Endodermal cell (in vitro differentiated cells): ENCODE measurements at regions not wholly inside any gene's neighbourhood (a gene's known extent, or its start where the extent isn't known, plus 50 kb on each side); places are given as distances from the start of the nearest gene placed in this dataset.
"Not testable (repeated sequence)": the region's sequence is repeated elsewhere in the genome, so short reads cannot be mapped to it uniquely, and the experiment has no call there.

Source experiments
- DNase-seq: peaks from one replicate; pipeline ENCODE4 v3.0.0-alpha.2; 2017
- H3K27ac ChIP-seq: 2 replicates; pipeline ENCODE4 v1.5.1; 2013; ENCODE audit warnings: mild to moderate bottlenecking, low read depth, low read length, moderate library complexity
- H3K27me3 ChIP-seq: 2 replicates; pipeline ENCODE4 v1.6.1; 2013; ENCODE audit warnings: mild to moderate bottlenecking, low read length, moderate library complexity; ENCODE audit not compliant: insufficient read depth, control insufficient read depth, poor library complexity, severe bottlenecking
- H3K36me3 ChIP-seq: 2 replicates; pipeline ENCODE4 v1.7.0; 2013; ENCODE audit warnings: mild to moderate bottlenecking, low read length, moderate library complexity; ENCODE audit not compliant: control insufficient read depth, insufficient read depth
- H3K4me1 ChIP-seq: one replicate; pipeline ENCODE4 v1.7.0; 2013; ENCODE audit warnings: low read length; ENCODE audit not compliant: control insufficient read depth, insufficient read depth
- H3K4me3 ChIP-seq: 2 replicates; pipeline ENCODE4 v1.5.1; 2013; ENCODE audit warnings: mild to moderate bottlenecking, low read length, moderate library complexity
- H3K9ac ChIP-seq: 2 replicates; pipeline ENCODE4 v1.6.1; 2013; ENCODE audit warnings: mild to moderate bottlenecking, low read length, moderate library complexity; ENCODE audit not compliant: poor library complexity, severe bottlenecking; ENCODE audit errors: extremely low read depth
- H3K9me3 ChIP-seq: 2 replicates; pipeline ENCODE4 v1.6.1; 2013; ENCODE audit warnings: mild to moderate bottlenecking, low read length, moderate library complexity; ENCODE audit not compliant: control insufficient read depth
- H3K27ac Mint-ChIP-seq: 2 replicates; pipeline ENCODE4 v1.8.0; 2020; ENCODE audit warnings: mixed read lengths
- H3K27me3 Mint-ChIP-seq: 2 replicates; pipeline ENCODE4 v1.8.0; 2021; ENCODE audit warnings: mild to moderate bottlenecking, mixed read lengths; ENCODE audit not compliant: insufficient read depth
- H3K36me3 Mint-ChIP-seq: 2 replicates; pipeline ENCODE4 v1.8.0; 2020; ENCODE audit warnings: low read depth, mixed read lengths
- H3K4me1 Mint-ChIP-seq: 2 replicates; pipeline ENCODE4 v1.8.0; 2020; ENCODE audit warnings: mixed read lengths
- H3K4me3 Mint-ChIP-seq: 2 replicates; pipeline ENCODE4 v1.8.0; 2020; ENCODE audit warnings: mild to moderate bottlenecking, moderate library complexity, mixed read lengths
- H3K9me3 Mint-ChIP-seq: 2 replicates; pipeline ENCODE4 v1.8.0; 2020; ENCODE audit warnings: mild to moderate bottlenecking, mixed read lengths
- WGBS, 2 experiments: methylation state at CpG; one replicate each; pipeline versions ENCODE4 v1.1.5 to v1.1.7; 2013; ENCODE audit warnings: missing lambda C conversion rate in 2 of 2, mixed read lengths in 1 of 2; ENCODE audit not compliant: insufficient coverage in 1 of 2, insufficient read length in 1 of 2; 5-methylcytosine and 5-hydroxymethylcytosine counted together
- TF ChIP-seq, protein P1 (sequence below): fragments of 200-600 bp; sonication (generic); conservative IDR thresholded peaks from 2 replicates; pipeline ENCODE4 v1.5.0; 2021; ENCODE audit warnings: antibody characterized with exemption, mild to moderate bottlenecking

DNA sequence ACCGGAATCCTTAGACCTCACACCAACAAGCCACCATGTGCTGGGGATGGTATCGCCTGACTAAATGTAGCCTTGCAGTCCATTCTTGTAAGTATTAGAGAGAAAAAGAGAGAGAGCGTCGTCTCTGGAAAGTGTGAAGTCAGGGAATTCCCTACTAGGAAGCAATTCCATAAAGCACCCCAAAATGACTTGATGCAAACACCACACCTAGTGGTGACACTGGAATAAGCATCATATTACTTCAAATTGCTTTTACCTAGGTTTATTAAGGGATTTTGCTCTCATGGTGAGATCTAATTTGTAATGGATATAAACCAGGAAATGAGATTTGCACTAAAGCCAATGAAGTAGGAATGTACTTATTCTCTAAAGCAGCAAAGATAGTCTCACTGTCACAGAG is 111.4 kb upstream of the METTL9 start:
- WGBS, 2 experiments: 93% methylated on average over 2 of the region's 4 CpGs; no CpG with 5 or more reads in 1 of the 2 experiments

DNA sequence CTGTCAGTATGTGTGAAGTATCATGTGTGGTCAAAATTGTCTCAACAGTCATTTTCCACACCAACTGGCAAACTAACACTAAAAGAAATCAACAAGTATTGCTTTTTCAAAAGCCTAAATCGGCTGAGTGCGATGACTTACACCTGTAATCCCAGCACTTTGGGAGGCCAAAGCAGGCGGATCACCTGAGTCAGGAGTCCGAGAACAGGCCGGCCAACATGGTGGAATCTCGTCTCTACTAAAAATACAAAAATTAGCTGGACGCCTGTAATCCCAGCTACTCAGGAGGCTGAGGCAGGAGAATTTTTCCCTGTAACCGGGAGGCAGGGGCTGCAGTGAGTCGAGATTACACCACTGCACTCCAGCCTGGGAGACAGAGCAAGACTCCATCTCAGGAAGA is 100.3 kb upstream of the METTL9 start:
- not testable (repeated sequence) for H3K4me1 ChIP-seq, H3K4me3 Mint-ChIP-seq, H3K27ac Mint-ChIP-seq, H3K27me3 Mint-ChIP-seq, H3K4me3 ChIP-seq, H3K27ac ChIP-seq, H3K36me3 ChIP-seq, H3K27me3 ChIP-seq, H3K4me1 Mint-ChIP-seq, DNase-seq, H3K9me3 ChIP-seq, H3K9ac ChIP-seq, H3K36me3 Mint-ChIP-seq, H3K9me3 Mint-ChIP-seq
- no CpG with 5 or more reads among the region's 9 CpGs for WGBS, 2 experiments

More for the DNA sequence above, 111.4 kb upstream of the METTL9 start:
- H3K36me3 ChIP-seq, H3K27ac ChIP-seq, H3K36me3 Mint-ChIP-seq, H3K4me3 ChIP-seq, H3K27ac Mint-ChIP-seq, H3K9ac ChIP-seq, H3K4me1 Mint-ChIP-seq, H3K4me3 Mint-ChIP-seq, H3K9me3 Mint-ChIP-seq, H3K9me3 ChIP-seq, H3K27me3 ChIP-seq, H3K27me3 Mint-ChIP-seq, H3K4me1 ChIP-seq: not testable (repeated sequence)
- DNase-seq: peak; percentile 12
- TF ChIP-seq, protein P1, sequence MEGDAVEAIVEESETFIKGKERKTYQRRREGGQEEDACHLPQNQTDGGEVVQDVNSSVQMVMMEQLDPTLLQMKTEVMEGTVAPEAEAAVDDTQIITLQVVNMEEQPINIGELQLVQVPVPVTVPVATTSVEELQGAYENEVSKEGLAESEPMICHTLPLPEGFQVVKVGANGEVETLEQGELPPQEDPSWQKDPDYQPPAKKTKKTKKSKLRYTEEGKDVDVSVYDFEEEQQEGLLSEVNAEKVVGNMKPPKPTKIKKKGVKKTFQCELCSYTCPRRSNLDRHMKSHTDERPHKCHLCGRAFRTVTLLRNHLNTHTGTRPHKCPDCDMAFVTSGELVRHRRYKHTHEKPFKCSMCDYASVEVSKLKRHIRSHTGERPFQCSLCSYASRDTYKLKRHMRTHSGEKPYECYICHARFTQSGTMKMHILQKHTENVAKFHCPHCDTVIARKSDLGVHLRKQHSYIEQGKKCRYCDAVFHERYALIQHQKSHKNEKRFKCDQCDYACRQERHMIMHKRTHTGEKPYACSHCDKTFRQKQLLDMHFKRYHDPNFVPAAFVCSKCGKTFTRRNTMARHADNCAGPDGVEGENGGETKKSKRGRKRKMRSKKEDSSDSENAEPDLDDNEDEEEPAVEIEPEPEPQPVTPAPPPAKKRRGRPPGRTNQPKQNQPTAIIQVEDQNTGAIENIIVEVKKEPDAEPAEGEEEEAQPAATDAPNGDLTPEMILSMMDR: peak; percentile 52

DNA sequence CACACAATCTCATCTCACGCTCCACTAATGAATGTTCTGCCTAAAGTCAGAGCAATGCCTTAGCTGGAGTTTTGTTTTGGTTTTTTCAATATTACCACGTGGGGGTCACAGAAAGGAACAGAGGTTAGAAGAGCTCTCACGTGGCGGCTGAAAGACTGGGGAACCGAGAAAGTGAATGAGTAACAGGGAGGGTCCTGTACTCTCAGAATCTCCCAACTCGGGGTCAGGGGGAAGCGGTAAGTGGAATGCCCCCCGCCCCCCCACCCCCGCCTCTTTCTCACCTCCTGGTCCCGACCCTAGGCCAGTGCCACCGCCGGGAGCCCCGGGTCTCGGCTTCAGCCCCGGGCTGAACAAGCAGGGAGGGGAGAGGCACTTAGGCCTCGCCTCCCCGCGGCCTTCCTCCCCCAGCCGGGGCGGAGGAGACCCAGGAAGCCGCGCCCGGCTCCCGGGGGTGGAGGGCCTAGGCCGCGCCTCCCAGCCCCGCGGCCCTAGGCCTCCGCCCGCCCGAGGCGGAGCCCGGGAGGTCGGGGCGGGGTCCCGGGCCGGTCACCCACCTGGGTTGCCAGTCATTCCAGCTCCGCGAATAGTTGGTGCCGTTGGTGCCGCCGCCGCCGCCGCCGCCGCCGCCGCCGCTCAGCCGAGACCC is 98.0 kb upstream of the METTL9 start:
- not testable (repeated sequence) for H3K4me1 ChIP-seq, H3K4me1 Mint-ChIP-seq, H3K27me3 Mint-ChIP-seq, DNase-seq, H3K36me3 ChIP-seq, H3K27me3 ChIP-seq, H3K9me3 Mint-ChIP-seq, H3K9ac ChIP-seq, H3K4me3 ChIP-seq, H3K9me3 ChIP-seq
- H3K27ac ChIP-seq: peak overlapping the region; percentile 86
- Mint-ChIP-seq H3K27ac (peak overlapping the region; percentile 94), H3K4me3 (peak overlapping the region; percentile 78), H3K36me3 (peaks cover 14% of the 10 kb centered on the region)
- 0% methylated on average over 40 of the region's 51 CpGs; no CpG with 5 or more reads in 1 of the 2 experiments for WGBS, 2 experiments

DNA sequence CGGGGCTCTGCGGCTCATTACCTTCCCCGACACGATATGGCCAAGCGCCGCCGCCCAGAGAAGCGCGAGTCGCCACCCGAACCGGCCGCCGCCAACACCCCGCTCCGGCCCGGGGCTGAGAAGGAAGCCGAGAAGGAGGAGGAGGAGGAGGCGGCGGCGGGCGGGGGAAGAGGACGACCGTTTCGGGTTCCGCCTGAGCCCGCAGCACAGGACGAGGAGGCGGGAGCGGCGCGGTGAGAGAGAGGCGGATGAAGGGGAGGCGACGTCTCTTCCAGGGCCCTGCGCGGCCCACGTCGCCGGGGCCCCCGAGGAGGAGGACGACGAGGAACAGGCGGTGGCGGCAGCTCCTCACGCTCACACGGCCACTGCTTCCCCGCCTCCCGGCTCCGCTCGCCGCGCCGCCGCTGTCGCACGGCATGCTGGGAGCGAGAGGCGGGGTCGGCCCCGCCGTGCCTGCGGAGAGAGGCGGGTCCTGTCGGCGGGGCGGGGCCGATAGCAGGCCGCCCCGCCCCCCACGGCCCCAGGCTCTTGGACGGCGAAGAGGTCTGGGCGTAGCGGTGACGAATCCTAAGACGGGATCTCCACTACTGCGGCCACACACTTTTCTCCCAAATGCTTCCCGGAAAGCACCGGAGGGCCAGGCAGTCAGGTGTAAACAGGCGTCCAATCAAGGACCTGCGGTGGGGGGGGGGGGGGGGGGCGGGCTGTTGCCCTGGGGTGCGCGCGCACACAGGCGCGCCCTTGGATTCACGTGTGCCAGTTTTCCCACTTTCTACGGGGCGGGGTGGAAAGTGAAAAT is 97.3 kb upstream of the METTL9 start:
- Mint-ChIP-seq H3K9me3 (no peaks in the 10 kb centered on the region), H3K4me3 (peak overlapping the region; percentile 78), H3K36me3 (peaks cover 21% of the 10 kb centered on the region), H3K27ac (peak overlapping the region; percentile 94), H3K4me1 (peaks cover 10% of the 10 kb centered on the region), H3K27me3 (no peaks in the 10 kb centered on the region)
- Histone ChIP-seq H3K27me3 (no peaks in the 10 kb centered on the region), H3K27ac (peak overlapping the region; percentile 86), H3K9ac (peak overlapping the region; percentile 20), H3K36me3 (peaks cover 11% of the 10 kb centered on the region), H3K9me3 (no peaks in the 10 kb centered on the region), H3K4me1 (no peaks in the 10 kb centered on the region), H3K4me3 (peak overlapping the region; percentile 74)
- peak; percentile 98 for DNase-seq
- 0% methylated on average over 1 to 86 of the region's 91 CpGs for WGBS, 2 experiments
- TF ChIP-seq, protein P1: no peak

DNA sequence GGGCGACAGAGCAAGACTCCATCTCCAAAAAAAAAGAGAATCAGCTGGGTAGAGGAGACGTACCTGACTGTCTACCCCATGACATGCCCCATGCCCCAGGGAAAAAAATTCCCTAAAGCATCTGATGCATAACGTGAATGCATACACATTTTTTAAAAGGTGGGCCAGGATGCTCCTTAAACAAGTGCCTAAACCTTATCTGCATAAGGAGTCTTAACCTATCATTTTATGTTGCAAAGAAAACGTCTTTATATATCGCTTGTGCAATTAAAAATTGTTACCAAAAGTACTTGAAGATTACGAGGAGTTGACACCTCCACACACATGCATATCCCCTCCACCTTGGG is 95.8 kb upstream of the METTL9 start:
- H3K36me3 ChIP-seq: peaks cover 17% of the 10 kb centered on the region
- not testable (repeated sequence) for H3K9me3 Mint-ChIP-seq, H3K9ac ChIP-seq, H3K4me1 ChIP-seq, H3K4me3 ChIP-seq, H3K27me3 ChIP-seq, H3K27me3 Mint-ChIP-seq, H3K27ac ChIP-seq, H3K9me3 ChIP-seq, DNase-seq
- H3K4me1 Mint-ChIP-seq: peaks cover 20% of the 10 kb centered on the region
- peak overlapping the region; percentile 80 for H3K27ac Mint-ChIP-seq
- 94% methylated on average over 6 of the region's 6 CpGs for WGBS, 2 experiments
- H3K4me3 Mint-ChIP-seq: peak overlapping the region; percentile 78
- H3K36me3 Mint-ChIP-seq: peaks cover 30% of the 10 kb centered on the region
